ENCODE measurements at regions not wholly inside any gene's neighbourhood (a gene's known extent, or its start where the extent isn't known, plus 50 kb on each side); places are given as distances from the start of the nearest gene placed in this dataset.

DNA sequence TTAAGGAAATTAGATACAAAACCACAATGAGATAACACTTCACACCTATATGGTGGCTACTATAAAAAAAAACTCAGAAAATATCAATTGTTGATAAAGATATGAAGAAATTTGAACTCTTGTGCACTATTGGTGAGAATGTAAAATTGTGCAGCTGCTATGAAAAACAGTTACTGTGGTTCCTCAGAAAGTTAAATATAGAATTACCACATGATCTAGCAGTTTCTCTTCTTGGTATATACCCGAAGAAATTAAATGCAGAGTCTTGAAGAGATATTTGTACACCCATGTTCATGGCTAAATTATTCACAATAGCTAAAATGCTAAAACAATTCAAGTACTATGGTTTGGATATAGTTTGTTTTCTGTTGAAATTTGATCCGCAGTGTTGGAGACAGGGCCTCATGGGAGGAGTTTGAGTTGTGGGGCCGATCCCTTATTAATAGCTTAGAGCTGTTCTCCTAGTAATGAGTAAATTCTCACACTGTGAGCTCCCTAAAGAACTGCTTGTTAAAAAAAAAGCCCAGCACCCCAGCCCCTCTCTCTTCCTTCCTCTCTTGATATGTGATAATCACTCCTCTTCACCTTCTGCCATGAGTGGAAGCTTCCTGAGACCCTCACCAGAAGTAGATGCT lies 1412.1 kb downstream of the PLA2G4A start:
- no peak for DNase-seq

DNA sequence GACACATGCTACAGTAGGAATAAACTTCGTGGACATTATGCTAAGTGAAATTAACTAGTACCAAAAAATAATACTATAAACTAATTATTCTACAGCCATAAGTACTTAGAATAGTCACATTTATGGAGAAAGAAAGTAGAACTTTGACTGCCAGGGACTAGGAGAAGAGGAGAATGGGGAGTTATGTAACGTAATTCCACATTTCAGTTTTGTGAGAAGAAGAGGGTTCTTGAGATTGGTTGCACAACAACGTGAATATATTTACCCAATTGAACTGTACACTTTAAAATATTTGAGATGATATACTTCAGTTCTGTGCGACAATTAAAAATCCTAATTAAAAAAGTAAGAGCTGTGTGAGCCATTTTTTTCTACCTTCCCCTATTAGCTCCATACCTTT lies 1412.9 kb downstream of the PLA2G4A start:
- DNase-seq: no peak

- no peak for DNase-seq
These were observed 1414.7 kb downstream of the PLA2G4A start for GRCh38 chr1:188243456-188243855.

DNA sequence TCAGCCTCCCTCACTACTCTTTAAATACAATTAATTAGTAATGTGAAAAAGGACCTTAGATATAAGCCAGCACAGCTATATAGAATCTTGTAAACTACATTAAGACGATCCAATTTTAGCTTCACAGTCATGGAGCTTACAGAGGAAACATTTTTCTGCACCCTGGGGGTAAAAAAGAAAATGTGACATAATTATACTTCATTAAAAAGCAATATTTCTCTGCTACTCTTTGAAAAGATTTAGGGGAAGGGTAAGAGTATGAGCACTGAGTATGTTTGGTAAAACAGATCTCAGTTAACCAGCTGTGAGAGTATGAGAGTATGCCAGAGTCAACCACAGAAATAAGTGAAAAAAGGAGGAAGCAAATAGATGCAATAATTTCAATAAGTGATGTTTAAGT lies 1415.9 kb downstream of the PLA2G4A start:
- DNase-seq: no peak

- no peak for DNase-seq
These were observed 1418.5 kb downstream of the PLA2G4A start for GRCh38 chr1:188247255-188247654.

DNA sequence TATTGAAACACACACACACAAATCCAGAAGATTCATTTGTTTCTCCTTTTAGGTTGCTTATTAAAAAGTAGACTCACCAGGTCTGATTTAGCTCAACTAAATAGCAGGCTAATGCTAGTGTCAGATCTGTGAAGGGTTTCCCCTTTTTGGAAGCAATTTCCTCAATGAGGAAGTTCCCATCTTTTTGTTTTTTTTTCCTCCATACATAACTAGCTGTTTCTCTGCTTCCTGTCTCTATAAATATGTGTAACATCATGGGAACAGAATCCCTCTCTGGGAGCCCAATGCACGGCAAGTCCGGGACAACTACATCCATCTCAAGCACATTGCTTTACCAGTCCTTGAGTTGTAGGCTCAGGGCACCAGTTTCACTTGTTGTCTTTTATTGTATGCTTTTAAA lies 1421.1 kb downstream of the PLA2G4A start:
- no peak for DNase-seq

DNA sequence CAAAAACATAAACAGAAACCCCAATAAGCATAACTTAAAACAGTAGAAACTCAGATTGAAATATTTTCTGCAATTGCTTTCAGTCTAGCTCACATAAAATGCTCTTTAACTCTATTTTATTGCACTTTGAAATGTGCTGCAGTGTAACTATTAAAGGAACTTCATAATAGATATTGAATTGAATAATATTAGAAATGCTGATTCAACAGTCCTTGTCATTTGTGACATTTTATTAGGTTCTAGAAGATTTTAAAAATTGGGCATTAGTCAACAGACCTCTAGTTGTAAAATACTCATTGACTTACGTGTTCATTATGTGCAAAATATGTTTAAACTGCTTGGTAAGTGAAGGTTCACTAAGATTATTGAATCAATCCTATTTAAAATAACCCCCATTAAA lies 1422.3 kb downstream of the PLA2G4A start:
- DNase-seq: no peak

DNA sequence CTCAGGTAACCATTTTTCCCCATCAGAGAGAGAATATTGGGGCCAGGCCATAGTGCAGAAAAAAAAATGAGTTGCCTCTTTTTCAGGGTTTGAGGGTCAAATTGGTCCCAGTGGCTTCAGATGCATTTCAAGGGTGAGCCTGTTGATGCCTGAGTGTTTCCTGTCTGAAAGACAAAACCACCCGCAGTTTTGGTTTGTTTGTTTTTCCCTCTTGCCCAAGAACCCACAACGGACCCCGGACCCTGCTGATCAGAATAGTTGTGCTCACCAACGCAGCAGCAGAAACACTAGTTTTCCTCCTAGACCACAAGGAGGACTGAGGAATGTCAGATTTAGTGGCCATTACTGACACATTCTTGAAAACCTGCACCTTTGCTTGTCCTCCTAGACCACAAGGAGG lies 1433.1 kb downstream of the PLA2G4A start:
- no peak for DNase-seq

- DNase-seq: no peak
These were observed 1441.2 kb downstream of the PLA2G4A start for GRCh38 chr1:188269956-188270355.

GRCh38 chr1:188270497-188270896 lies 1441.7 kb downstream of the PLA2G4A start:
- DNase-seq: no peak

DNA sequence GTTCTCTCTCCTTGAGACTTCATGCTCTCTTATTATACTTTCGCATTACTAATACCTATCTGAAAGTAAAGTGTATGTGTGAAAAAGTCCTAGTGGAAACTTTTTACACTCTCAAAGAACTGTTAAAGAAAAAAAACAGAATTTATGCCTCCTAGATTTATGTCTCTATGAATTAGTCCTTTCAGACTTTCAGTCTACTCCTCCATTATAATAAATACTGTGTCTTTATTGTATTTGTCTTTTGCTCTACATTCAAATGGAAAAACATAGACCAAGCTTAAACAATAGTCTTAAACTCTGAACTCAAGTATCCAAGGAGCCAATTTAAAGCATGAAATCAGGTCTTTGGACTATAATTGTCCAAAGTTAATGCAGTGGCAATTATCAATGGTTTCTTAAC lies 1449.0 kb downstream of the PLA2G4A start:
- no peak for DNase-seq

DNA sequence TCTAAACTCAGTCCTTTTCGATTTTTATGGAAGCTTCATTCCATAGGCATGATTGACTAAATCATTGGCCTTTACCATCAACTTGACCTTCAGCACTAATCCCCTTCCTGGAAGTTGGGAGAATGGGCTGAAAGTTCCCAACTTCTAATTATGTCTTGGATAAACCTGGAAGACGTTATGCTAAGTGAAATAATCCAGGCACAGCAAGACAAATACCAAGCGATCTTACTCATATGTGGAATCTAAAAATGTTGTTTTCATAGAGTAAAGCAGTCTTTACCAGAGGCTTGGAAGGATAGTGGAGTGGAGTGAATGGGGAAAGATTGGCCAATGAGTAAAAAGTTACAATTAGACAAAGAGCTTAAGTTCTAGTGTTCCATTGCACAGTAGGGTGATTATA lies 1453.2 kb downstream of the PLA2G4A start:
- DNase-seq: no peak

DNA sequence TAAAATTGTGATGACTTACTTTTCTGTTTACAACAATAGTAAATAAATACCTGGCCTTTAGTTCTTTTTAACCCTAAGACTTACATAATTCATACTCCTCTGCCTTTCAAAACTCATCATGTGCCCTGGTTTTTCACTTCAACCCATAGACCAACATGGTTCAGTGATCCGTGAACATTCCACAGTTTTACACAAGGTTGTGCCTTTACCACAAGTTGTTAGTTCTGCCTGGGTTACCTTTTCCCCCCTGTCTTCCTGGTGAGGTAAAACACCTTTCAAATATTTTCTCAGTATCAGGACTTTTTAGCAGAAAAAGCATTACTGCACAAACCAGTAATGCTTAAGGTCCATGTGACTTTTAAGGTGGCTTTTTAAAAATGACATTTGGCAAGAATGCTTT lies 1466.4 kb downstream of the PLA2G4A start:
- no peak for DNase-seq

GRCh38 chr1:188302746-188303145 lies 1474.0 kb downstream of the PLA2G4A start:
- no peak for DNase-seq

DNA sequence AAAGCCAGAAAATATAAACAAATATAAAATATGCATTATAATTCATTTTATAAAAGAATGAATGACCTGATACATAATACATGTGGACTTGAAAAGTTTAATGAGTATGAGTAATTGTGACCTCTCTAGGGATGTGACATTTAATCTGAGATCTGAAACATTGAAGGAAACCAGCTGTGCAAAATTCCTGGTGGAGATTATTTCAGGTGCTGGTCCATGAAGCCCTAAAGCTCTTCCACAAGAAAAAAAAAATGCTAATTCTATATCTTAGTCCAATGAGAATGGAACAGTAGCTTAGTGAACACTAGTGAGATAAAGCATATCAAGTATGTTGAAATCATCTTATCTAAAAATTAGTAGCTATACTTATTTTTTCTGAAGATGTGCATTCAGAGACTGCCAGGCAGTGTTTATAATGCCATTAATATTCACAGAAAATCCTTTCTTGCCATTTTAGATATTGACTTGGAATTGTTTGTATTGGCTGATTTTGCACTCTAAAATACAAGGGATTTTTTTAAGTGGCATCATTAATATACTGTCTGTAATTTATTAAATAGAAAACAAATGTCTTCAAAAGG lies 1485.9 kb downstream of the PLA2G4A start:
- peak; percentile 2 for DNase-seq

GRCh38 chr1:188317894-188318293 lies 1489.1 kb downstream of the PLA2G4A start:
- DNase-seq: no peak

GRCh38 chr1:188325211-188325610 lies 1496.5 kb downstream of the PLA2G4A start:
- DNase-seq: no peak

- DNase-seq: no peak
These were observed 1515.2 kb downstream of the PLA2G4A start for GRCh38 chr1:188343914-188344313.

- no peak for DNase-seq
These were observed 1521.4 kb downstream of the PLA2G4A start for GRCh38 chr1:188350104-188350503.

DNA sequence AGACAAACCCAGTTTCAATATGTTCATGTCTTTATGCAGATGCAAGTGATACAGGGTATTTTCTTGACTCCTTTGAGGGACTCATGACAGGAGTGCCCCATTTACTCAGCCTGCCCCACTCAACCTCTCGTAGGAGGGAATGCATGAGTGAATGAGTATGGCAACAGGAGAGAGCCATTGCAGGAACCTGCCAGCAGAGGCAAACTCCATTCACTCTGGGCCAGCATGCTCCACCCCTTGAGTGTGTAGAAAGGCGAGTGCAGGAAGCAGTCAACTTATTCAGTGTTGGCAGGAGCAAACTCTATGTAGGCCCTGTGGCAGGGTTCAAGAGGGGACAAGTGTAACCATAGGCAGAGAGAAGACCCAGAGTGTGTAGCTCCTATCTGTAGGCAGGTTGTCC lies 1526.3 kb downstream of the PLA2G4A start:
- DNase-seq: no peak

DNA sequence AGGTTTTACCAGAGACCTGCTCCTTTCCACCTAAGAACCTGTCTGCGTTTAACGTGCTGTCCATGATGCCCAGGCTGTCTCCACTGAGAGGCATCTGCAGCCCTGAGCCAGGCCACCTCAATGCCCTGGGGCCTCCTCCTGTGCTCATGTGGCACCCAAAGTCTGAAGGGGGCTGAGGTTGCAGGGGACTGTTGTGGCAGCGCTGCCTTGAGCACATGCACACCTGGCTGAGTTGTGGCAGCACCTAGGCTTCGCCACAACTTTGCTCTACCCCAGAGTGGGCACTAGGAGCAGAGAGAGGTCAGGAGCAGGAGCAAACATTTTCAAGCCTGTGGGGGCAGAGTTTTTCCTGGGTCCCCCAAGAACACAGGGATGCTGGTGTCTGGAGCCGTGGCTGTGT lies 1527.1 kb downstream of the PLA2G4A start:
- no peak for DNase-seq

DNA sequence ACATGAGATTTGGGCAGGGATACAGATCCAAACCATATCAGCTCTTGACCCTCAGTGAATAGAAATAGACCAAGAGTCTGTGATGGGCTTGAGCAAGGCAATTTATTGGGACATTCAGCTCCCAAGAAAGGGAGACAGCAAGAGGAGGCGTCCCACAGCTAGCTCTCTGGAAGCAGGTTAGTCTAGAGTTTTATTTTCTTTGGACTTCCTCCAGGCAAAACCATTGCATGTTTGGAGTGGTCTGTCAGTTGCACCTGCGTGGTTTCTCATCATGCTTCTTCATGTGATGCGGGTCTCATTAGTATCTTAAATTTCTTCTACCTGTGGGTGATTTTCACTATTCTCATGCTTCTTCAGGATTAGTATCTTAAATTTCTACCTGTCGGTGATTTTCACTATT lies 1530.6 kb downstream of the PLA2G4A start:
- no peak for DNase-seq

DNA sequence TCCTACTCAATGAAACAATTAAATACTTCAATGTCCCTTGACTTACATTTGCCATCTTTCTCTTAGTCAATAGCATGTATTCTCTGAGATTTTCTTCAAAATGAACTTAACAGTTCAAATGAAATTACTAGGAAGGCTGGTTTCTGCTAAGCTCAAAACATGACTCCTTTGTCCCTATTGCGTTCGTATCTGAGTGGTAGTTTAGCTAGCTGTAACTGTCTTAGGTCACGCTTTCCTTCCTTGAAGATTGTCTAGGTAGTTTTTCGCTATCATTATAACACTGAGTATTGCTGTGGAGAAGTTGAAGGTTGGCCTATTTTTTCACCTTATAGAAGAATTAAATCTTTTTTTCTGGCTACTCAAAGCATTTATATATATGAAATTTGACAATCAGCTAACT lies 1535.2 kb downstream of the PLA2G4A start:
- DNase-seq: no peak

GRCh38 chr1:188364927-188365449 lies 1536.2 kb downstream of the PLA2G4A start:
- DNase-seq: no peak

- DNase-seq: no peak
These were observed 1537.1 kb downstream of the PLA2G4A start for GRCh38 chr1:188365874-188366273.
